Eye (tissue), 1 donor: ENCODE measurements at regions not wholly inside any gene's neighbourhood (a gene's known extent, or its start where the extent isn't known, plus 50 kb on each side); places are given as distances from the start of the nearest gene placed in this dataset.

Experiments used
- DNase-seq: peaks from one replicate; pipeline ENCODE4 v3.0.0-alpha.2; 2015

DNA sequence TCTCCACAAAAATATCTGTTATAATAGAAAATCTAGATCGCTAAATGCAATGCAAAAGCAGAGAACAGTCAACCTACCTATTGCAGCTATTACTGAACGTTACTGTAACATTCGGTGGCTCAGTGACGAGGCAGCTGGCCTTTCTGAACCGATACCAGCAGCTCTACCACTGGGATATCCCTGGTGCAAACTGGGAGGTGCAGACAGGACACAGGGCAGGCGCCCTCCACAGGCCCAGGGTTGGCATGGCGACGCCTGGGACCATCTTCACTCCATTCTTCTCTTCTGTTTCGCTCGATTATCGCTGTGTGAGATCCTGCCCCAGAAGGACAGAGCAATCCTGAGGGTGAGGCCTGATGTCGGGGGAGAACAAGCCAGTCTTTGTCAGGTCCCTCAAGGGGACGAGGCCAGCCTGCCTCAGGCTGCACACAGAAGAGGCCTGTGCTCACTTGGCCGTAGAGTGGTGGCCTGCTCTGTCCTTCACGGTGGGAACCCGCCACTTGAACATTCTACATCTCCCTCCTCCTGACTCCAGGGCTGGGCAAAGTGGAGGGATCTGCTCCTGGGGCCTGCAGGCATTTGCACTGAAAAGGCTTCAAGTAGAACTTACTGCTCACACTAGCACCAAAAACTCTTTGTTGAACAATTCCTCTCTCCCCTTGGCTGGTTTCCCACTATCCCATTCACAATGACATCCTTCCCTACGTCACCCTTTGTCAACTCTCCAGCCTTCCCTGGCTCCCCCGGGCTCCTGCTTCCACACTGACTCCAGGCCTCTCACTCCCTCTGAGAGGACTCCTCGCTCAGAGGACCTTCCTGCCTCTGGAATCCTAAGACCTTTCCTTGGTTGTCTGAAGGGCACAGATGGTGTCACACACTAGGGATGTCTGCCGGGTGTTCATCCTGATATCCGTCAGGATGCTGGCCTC is 49.7 kb downstream of the CYRIA start:
- no peak for DNase-seq

DNA sequence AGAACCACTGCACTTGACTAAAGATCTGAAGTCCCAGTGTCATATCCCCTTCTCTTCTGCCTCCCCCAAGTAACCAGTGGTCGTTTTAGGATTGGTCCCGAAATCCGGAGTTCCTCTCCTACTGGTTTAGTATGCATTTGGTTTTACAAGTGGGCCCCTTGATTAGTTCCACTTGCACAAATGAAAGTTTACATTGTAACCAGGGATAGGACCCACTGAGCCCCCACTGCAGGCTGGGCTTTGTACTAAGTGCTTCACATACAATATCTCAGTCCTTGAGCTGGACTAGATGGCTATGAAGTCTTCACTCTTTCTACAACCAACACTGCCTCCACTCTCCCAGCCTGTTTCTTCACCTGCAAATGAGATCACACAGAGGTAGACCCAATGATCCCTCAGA is 50.4 kb downstream of the CYRIA start:
- no peak for DNase-seq

GRCh38 chr2:16614314-16614860 is 51.2 kb downstream of the CYRIA start:
- DNase-seq: no peak

DNA sequence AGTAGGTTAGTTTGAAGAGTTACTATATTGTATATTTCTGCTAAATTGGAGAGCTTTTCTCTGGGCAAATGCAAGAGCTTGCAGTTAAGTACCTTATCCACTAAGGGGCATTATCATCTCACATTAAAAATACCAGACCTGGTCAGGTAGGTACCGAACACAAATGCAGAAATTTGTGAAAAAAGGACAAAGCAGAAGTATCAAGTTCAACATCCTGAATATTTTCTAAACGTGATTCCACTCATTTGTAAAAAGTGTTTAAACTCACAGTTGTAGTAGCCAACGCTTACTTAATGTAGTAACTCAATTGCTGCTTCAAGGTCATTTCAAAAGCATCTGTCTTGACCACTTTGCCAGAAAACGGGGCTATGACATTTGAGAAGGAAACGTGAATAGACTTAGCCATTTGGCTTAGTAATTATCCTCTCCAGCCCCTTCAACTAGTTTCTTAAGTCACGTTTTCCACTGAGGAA is 52.1 kb downstream of the CYRIA start:
- DNase-seq: peak; percentile 41

DNA sequence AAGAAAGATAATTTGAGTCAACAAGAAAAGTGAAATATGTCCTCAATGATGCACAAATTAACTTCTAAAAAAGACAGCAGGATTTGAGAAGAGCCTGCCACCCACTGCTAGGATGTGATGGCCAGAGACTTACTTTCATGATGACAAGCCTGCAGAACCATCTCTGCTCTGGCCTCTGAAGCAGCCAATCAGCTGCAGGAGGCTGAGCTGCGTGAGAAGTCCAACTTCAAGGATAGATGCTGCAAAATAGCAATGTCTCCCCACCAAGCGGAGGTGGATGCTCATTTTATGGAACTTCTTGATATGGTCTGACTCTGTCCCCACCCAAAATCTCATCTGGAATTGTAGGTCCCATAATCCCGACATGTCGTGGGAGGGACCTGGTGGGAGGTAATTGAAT is 53.1 kb downstream of the CYRIA start:
- DNase-seq: no peak

- DNase-seq: no peak
Measured at GRCh38 chr2:16609786-16610185, 55.8 kb downstream of the CYRIA start.

DNA sequence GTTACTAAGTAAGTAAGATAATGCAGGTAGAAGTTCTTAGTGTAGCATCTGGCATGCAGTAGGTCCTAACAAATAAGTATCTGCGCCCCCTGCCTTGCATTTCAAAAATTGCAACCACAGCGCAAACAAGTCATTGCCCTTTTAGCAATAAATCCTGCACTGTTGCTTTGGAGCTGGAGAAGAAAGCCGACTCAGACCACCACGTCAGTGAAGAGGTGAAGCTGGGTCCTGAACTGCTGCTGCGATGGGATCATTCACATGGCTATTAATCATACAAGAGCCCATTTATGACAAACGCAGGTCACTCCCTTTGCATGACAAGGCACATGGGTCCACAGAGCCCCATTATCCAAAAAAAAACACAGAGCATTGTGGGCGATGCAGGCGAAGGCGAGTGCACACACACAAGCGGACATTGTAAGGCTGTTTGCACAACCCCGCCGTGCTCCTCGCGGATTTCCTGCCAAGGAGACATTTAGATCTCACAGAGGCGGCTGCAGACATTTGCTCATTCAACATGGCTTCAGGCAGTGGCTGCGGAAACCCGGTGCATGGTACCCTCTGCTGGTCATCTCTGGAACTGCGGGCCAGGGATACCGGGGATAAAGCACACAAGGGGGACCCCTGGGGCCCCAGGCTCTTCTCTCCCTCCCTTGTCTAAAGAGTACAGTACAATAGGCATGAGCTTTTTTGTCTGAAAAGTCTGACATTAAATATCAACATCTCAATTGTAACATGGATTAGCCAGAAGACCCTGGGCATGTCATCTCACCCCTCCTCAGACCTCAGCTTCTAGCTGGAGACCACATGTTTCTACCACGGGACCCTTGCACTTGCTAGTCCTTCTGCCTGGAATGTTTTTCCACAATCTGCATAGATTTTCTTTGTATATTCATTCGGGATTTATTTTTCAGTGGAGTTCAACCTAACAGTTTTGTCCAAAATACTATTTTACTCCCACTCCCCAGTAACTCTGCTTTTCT is 56.7 kb downstream of the CYRIA start:
- DNase-seq: peak; percentile 96

DNA sequence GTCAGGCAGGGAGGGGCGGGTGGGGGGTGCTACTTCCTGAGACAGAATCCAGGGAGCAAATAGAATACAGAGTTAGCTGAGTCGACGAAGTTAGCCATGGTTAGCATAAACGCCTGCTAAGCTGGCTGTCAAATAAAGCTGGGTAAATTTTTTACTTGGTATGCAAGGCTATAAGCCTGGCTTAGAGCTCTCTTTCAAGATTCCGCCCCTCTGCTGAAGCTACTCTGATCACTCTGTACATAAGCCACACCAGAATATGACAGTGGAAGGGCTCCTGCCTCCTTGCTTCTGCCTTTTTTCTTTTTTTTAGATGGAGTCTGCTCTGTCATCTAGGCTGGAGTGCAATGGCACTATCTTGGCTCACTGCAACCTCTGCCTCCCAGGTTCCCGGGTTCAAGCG is 58.3 kb downstream of the CYRIA start:
- DNase-seq: no peak

- DNase-seq: no peak
Measured at GRCh38 chr2:16604236-16604635, 61.4 kb downstream of the CYRIA start.

GRCh38 chr2:16591370-16591933 is 74.2 kb downstream of the CYRIA start:
- DNase-seq: no peak

DNA sequence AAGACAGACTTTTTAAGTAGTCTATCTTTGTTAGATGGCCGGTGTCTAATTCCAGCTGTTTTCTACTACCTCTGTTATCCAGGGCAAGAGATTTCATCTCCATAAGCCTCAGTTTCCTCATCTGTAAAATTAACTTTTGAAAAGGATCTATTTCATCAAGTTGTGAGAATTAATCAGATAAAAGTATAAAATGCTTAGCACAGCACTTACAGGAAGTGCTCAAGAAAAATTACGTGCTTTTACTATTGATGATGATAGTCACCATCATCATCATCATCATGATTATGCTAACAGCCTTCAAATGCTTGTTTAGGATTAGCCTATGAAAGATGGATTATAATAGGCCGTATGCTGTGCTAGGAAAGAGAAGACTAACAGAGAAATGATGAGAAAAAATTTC is 76.2 kb downstream of the CYRIA start:
- DNase-seq: no peak

GRCh38 chr2:16588565-16588964 is 77.1 kb downstream of the CYRIA start:
- DNase-seq: no peak

- no peak for DNase-seq
Measured at GRCh38 chr2:16587601-16588000, 78.0 kb downstream of the CYRIA start.

DNA sequence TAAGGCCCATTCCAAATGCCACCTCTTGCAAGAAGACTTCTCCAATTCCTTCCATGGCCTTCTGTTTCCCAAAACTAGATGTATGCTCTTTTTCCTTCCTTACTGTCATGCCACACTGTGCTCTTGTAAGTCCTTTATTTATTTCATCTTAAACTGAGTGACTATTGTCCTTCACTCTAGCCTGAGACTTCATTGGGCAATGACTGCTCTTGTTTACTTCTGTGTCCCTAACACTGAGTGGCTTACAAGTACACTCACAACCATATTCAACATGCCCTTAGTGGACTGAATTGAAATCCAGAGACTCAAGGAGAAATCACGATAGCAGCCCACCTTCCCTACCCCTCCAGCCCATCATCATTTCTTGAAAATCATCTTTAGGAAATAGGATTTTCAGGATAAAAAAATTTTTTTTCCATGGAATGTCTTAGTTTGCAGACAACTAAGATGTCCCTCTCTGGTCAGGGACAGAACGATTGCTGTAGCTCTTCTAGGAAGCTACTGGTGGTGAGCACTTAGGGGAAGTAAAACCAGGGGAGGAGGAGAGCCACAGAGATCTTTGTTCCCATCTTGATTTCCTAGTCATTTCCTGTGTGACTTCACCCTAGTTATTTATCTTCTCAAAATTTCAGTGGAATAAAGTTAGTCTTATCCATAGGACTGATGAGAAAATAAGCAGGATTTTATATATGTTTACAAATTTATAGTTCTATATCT is 80.7 kb downstream of the CYRIA start:
- DNase-seq: no peak

DNA sequence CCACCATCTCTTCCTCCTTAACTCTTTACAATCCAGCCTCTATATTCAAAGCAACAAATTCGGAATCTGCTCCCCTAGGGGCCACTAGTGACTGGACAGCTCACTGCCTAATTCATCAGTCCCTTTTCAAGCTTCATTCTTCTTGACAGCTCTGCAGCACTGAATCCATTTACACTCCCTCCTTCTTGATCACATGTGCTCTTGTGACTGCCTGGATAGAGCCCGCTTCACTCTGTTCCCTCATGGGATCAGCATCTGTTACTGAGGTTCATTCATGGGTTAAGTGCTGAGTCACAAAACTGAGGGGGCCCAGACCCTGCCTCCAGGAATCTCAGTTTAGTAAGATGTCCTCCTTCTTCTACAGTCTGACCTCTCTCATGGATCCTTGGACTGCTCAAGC is 81.5 kb downstream of the CYRIA start:
- peak; percentile 81 for DNase-seq

DNA sequence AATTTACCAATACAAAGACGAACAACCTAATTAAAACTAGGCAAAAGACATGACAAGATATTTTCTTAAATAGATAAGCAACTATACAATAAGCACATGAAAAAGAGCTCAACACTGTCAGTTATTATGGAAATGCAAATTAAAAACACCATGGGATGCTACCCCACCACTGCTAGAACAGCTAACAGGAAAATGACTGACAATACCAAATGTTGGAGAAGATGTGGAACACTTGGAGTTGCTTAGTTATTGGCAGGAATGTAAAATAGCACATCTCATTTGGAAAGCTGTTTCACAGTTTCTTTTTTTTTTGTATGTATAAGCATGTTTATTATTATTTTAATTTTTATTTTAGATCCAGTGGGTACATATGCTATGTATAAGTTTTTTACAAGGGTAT is 84.4 kb downstream of the CYRIA start:
- DNase-seq: no peak

DNA sequence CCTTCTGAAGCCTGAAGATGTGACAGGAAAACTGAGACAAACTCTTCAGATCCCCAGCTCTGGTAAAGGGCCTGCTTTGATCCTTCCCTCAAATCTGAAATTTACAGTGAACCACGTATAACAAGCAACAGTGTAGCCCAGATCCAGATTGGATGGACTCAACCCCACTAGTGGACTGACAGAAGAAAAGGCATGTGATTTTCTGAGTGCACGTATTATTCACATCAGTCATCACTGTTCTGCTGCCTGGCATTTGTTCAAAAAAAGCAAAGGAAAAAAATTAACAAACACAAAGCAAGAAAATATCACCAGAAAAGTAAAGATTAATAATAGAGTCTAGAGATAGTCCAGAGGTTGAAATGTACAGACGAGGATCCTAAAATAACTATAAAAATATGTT is 87.6 kb downstream of the CYRIA start:
- DNase-seq: no peak

- no peak for DNase-seq
Measured at GRCh38 chr2:16570516-16570915, 95.1 kb downstream of the CYRIA start.

DNA sequence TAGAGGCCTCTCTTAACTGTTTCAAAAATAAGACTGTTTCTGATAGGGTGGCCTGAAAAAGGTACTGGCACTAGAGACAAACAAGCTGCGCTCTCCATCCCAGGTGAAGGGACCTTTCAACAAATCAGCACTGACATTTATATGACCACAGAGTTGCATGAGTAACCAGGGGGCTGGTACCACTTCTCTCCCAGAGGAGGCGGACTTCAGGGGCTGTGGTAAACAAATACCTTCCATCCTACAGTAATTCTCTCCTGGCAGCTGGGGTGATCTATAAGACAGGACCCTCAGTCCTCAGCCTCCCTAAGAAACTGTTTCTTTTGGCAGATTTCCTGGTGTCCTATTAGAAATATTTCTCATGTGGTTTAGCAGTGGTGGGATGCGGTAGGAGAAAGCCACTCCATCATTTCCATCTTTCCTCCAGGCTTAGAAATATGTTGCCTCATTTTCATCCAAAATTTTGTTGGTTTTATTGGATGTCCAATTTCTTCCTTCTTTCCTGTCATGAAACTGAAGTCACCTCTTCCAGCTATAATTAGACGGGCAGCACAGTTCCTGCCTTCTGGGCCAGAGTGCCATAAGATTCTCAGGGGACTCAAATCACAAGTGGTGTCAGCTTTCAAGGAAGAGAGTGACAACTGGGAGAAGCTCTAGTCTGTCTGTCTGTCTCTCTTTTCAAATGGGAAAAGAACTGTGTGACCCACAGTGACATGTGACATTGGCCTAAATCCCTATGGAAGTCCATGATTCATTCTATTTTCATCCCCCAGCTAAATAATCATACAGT is 96.4 kb downstream of the CYRIA start:
- DNase-seq: no peak

- DNase-seq: no peak
Measured at GRCh38 chr2:16566701-16567100, 98.9 kb downstream of the CYRIA start.

DNA sequence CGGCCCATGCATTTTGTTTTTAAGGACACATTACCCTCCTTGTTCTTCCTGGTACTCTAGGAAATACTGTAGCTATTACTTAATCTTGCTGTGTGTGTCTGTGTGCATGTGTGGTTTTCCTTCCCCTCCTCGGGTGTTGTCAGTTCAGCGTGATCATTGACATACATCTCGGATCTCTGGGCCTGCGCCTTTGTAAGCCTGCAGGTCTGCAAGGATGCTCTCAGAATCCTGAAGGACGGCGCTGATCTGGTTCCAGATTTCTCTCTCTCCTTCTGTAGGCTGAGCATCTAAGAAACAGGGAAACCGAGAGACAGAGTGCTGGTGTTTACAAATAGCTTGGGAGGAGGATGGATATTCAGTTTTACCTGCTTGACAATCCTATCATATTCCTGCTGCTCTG is 100.2 kb downstream of the CYRIA start:
- DNase-seq: no peak
